NK-92 treated with Interleukin-12 subunit alpha and Interleukin-12 subunit beta, amount 100 ng/mL, for 24 hours (cell line): ENCODE measurements at regions not wholly inside any gene's neighbourhood (a gene's known extent, or its start where the extent isn't known, plus 50 kb on each side); places are given as distances from the start of the nearest gene placed in this dataset.
"Not testable (repeated sequence)": the region's sequence is repeated elsewhere in the genome, so short reads cannot be mapped to it uniquely, and the experiment has no call there.

Experiments used
- DNase-seq: peaks from one replicate; lab custom pipeline; 2025; lab: John Stamatoyannopoulos, UW

- DNase-seq: no peak
Measured at GRCh38 chr2:231644426-231644825, 51.8 kb downstream of the TEX44 start.

GRCh38 chr2:231646476-231646875, 53.8 kb downstream of the TEX44 start:
- DNase-seq: no peak

GRCh38 chr2:231648579-231649174, 56.0 kb downstream of the TEX44 start:
- DNase-seq: peak; percentile 28

GRCh38 chr2:231651561-231651960, 56.8 kb upstream of the PTMA start:
- not testable (repeated sequence) for DNase-seq

- no peak for DNase-seq
Measured at GRCh38 chr2:231655488-231655887, 52.8 kb upstream of the PTMA start.

- DNase-seq: no peak
Measured at GRCh38 chr2:231655894-231656293, 52.4 kb upstream of the PTMA start.
